ENCODE measurements at regions not wholly inside any gene's neighbourhood (a gene's known extent, or its start where the extent isn't known, plus 50 kb on each side); places are given as distances from the start of the nearest gene placed in this dataset.

DNA sequence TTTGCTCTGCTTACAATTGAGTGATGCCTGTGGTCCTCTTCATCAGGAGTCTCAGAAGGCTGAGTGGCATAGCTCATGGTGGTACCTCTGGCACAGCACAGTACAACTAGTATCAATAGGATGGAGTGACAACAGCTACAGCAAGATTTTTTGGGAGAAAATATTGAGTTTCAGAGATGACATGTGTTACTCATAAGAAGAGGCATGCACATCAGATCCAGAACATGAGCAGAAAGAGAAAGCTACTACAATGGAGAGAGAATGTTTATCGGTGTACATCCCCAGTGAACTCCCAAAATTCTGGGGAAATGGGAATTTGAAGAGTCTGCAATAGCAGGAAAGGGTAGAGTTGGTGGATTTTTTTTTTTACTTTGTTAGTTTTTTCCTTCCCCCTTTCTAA, 130.5 kb upstream of the MB21D2 start:
- no peaks in the 10 kb centered on the region for H3K4me1 Mint-ChIP-seq (ENCODE audit: low read depth)
- H3K27ac Mint-ChIP-seq, result no peak overlapping the region

GRCh38 chr3:193049935-193050334, 132.3 kb upstream of the MB21D2 start:
- peaks cover 5% of the 10 kb centered on the region; the same call in 1 of the 2 replicates for H3K27me3 Mint-ChIP-seq (ENCODE audit: insufficient read depth)
- TF ChIP-seq, protein P1, sequence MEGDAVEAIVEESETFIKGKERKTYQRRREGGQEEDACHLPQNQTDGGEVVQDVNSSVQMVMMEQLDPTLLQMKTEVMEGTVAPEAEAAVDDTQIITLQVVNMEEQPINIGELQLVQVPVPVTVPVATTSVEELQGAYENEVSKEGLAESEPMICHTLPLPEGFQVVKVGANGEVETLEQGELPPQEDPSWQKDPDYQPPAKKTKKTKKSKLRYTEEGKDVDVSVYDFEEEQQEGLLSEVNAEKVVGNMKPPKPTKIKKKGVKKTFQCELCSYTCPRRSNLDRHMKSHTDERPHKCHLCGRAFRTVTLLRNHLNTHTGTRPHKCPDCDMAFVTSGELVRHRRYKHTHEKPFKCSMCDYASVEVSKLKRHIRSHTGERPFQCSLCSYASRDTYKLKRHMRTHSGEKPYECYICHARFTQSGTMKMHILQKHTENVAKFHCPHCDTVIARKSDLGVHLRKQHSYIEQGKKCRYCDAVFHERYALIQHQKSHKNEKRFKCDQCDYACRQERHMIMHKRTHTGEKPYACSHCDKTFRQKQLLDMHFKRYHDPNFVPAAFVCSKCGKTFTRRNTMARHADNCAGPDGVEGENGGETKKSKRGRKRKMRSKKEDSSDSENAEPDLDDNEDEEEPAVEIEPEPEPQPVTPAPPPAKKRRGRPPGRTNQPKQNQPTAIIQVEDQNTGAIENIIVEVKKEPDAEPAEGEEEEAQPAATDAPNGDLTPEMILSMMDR (IDR thresholded peaks at IDR 0.05), result no peak
- no peak overlapping the region for H3K27ac Mint-ChIP-seq
- DNase-seq, result no peak
- H3K36me3 Mint-ChIP-seq (ENCODE audit: low read depth), result no peaks in the 10 kb centered on the region
- no peak overlapping the region for H3K4me3 Mint-ChIP-seq
- no peaks in the 10 kb centered on the region for H3K9me3 Mint-ChIP-seq
- H3K4me1 Mint-ChIP-seq (ENCODE audit: low read depth), result no peaks in the 10 kb centered on the region

More for the DNA sequence above, 130.5 kb upstream of the MB21D2 start:
- TF ChIP-seq, protein P1 (IDR thresholded peaks at IDR 0.05), result no peak
- no peaks in the 10 kb centered on the region for H3K9me3 Mint-ChIP-seq
- peaks cover 3% of the 10 kb centered on the region; the same call in 1 of the 2 replicates for H3K27me3 Mint-ChIP-seq (ENCODE audit: insufficient read depth)
- no peak overlapping the region for H3K4me3 Mint-ChIP-seq
- H3K36me3 Mint-ChIP-seq (ENCODE audit: low read depth), result no peaks in the 10 kb centered on the region
- DNase-seq, result no peak

- no peak for DNase-seq
- TF ChIP-seq, protein P1 (IDR thresholded peaks at IDR 0.05), result no peak
- H3K9me3 Mint-ChIP-seq, result no peaks in the 10 kb centered on the region
- no peak overlapping the region for H3K4me3 Mint-ChIP-seq
- no peaks in the 10 kb centered on the region for H3K36me3 Mint-ChIP-seq (ENCODE audit: low read depth)
- no peak overlapping the region for H3K27ac Mint-ChIP-seq
- H3K27me3 Mint-ChIP-seq (ENCODE audit: insufficient read depth), result peaks cover 5% of the 10 kb centered on the region; the same call in 1 of the 2 replicates
- H3K4me1 Mint-ChIP-seq (ENCODE audit: low read depth), result no peaks in the 10 kb centered on the region
Measured at GRCh38 chr3:193051314-193051713, 133.7 kb upstream of the MB21D2 start.

DNA sequence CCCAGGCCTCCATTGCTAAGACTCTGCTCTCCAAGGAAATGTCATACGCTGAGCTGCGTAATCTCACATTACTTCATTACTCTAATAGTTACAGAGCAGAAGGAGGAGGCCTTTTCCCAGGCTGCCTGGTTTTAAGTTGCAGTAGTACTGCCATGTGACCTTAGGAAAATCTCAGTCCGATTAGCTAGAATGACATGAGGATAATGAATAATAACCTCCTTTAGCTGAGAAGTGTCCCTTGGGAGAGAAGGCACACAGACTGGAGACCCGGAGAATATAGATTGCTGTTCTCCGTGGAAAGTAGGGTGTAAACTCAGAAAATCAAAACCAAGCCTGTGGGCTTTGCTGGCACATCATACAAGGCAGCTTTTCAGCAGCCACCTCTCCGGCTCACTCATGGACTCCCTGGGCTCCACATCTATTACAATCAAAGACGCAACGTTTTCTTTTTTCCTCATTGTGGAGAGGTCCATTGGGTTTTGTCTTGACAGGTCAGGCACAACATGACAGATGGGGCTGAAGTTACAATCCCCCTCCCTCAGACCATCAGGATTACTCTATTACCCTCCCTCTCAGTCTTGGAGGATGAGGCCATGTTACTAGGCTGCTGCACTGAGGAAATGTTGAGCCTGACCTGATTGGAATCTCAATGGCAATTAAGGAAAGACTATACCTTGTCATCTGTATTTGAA, 134.8 kb upstream of the MB21D2 start:
- Mint-ChIP-seq H3K27me3 (ENCODE audit: insufficient read depth) (peaks cover 5% of the 10 kb centered on the region; the same call in 1 of the 2 replicates), H3K27ac (no peak overlapping the region)
- DNase-seq, result no peak

GRCh38 chr3:193053046-193053435, 135.4 kb upstream of the MB21D2 start:
- TF ChIP-seq, protein P1 (IDR thresholded peaks at IDR 0.05), result no peak
- H3K27ac Mint-ChIP-seq, result no peak overlapping the region
- peaks cover 5% of the 10 kb centered on the region; the same call in 1 of the 2 replicates for H3K27me3 Mint-ChIP-seq (ENCODE audit: insufficient read depth)
- DNase-seq, result no peak
- H3K36me3 Mint-ChIP-seq (ENCODE audit: low read depth), result no peaks in the 10 kb centered on the region
- H3K9me3 Mint-ChIP-seq, result no peaks in the 10 kb centered on the region
- H3K4me3 Mint-ChIP-seq, result no peak overlapping the region
- H3K4me1 Mint-ChIP-seq (ENCODE audit: low read depth), result no peaks in the 10 kb centered on the region

More for the DNA sequence above, 134.8 kb upstream of the MB21D2 start:
- Mint-ChIP-seq H3K9me3 (no peaks in the 10 kb centered on the region), H3K4me3 (no peak overlapping the region), H3K36me3 (ENCODE audit: low read depth) (no peaks in the 10 kb centered on the region), H3K4me1 (ENCODE audit: low read depth) (no peaks in the 10 kb centered on the region)
- TF ChIP-seq, protein P1 (IDR thresholded peaks at IDR 0.05), result no peak

All from HFFc6 (cell line).